GM08714 (cell line): ENCODE measurements at regions not wholly inside any gene's neighbourhood (a gene's known extent, or its start where the extent isn't known, plus 50 kb on each side); places are given as distances from the start of the nearest gene placed in this dataset.
"Not testable (repeated sequence)": the region's sequence is repeated elsewhere in the genome, so short reads cannot be mapped to it uniquely, and the experiment has no call there.

Source experiments
- H3K4me3 ChIP-seq: fragments of 200-500 bp; sonication (Bioruptor generic); 2 replicates; pipeline ENCODE4 v1.5.1; 2014; ENCODE audit warnings: mild to moderate bottlenecking, low read length, inconsistent platforms
- ZNF274 ChIP-seq: IDR thresholded peaks from 2 replicates; pipeline ENCODE4 v1.6.1; 2012; ENCODE audit warnings: mild to moderate bottlenecking, low read depth, low read length

DNA sequence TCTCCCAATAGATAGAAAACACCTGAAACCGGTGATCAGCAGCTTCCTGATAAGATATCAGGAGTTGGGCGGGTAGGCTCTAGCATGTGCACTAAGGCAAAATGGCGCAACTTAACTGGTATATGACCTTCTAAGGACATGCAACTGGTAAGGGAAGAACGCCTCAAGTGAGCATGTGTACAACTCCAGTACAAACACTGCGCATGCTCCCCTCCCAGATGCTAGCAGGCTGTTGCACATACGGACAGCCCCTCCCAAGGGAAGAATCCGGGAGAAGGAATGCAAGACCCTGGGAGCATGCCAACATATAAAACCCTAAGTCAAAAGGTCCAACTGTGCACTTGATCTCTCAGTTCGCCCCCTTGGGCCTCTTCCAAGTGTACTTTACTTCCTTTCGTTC, 110.8 kb downstream of the TSEN15 start:
- no peak overlapping the region for H3K4me3 ChIP-seq
- TF ChIP-seq ZNF274: no peak

DNA sequence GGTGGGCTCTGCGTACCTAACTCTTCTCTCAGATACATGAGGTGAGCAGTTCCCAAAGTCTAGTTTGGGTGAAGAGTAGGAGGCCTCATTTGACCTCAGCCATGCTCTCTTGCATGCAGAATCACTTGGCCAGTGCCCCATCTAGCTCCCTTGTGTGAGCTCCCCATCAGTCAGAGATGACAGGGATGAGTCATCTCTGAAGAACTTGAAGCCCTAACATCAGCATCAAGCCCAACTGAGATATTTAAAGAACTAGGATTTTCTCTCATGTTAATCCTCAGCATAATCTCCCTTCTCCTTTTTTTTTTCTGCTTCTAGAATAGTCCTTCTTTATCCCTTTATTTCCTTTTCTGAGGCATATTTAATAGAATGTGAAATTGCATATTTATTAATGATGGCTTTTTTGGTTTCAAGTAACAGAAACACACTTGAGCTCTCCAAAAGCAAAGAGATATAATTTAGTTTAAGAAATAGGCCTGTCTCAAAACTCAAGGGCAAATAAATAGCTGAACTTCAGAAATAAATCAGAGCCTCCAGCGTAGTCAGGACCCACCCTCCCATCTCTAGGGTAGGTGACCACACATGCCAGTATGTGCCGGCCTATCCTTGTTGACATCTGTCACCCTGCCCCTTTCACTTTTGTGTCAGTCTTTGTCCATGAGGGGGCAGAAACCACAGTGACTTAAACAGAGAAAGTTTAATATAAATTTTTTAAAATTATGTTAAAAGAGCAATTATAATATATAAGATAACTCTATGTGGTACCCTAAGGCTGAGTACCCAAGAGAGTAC, 112.3 kb downstream of the TSEN15 start:
- H3K4me3 ChIP-seq: no peak overlapping the region
- no peak for TF ChIP-seq ZNF274

DNA sequence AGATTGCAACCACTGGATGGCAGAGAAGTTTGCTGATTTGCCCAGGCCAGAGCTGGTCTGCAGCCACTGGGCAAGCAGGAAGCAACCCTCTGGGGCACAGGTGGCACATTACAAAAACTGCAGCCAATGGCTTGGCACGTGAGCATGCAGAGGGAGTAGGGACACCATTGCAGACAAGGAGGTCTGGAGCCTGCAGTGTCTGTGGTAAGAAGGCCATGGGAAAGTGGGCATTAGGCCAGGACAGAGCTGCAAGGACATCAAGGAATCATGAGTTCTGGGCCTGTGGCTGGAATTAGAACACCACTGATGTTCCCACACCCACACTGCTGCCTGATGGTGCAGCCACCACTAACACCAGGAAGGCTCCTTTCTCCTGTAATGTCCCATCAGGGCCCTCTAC, 113.0 kb downstream of the TSEN15 start:
- H3K4me3 ChIP-seq: no peak overlapping the region
- no peak for TF ChIP-seq ZNF274

DNA sequence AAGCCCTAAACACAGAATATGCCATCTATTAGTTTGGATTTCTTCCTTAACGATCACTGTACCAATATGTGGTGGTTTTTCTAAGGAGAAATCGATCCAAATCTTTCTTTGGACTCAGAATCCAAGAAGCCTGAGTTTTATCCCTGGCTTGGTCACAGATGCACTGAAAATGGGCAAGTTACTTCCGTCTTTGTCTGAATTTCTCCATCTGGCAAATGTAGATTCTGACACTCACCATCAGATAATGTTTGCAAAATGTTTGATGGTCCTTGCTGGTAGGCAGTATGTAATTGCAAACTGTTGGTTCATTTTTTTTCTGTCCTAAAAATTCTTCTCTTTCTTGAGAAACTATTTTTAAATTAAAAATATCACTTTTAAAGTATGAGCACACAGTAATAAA, 115.0 kb downstream of the TSEN15 start:
- no peak for TF ChIP-seq ZNF274

DNA sequence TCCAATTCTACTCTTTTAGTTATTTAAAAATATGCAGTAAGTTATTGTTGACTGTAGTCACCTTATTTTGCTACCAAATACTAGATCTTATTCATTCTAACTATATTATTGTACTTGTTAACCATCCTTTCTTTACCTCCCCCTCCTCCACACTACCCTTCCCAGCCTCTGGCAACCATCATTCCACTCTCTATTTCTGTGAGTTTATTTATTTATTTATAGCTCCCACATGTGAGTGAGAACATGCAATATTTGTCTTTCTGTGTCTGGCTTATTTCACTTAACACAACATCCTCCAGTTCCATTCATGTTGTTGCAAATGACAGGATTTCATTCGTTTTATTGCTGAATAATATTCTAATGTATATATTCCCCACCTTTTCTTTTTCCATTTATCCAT, 115.8 kb downstream of the TSEN15 start:
- no peak overlapping the region for H3K4me3 ChIP-seq
- TF ChIP-seq ZNF274: no peak

More for the DNA sequence above, 115.0 kb downstream of the TSEN15 start:
- H3K4me3 ChIP-seq: no peak overlapping the region

DNA sequence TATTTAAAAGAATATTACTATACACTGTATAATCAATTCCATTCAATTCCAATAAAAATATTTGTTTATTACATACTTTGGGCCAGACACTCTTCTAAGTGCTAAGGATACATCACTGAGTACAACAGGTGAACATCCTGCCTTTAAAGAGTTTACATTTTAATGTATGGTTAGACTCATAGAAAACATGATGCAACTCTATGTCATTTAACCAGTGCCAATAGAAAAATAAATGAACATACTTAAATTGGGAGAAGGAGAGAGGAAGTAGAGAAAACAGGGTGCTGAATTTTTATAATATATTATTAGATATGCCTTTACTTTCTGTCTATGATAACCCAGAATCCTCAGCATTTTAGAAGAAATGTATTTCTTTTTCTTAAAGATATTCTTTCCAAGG, 119.2 kb downstream of the TSEN15 start:
- TF ChIP-seq ZNF274: no peak

DNA sequence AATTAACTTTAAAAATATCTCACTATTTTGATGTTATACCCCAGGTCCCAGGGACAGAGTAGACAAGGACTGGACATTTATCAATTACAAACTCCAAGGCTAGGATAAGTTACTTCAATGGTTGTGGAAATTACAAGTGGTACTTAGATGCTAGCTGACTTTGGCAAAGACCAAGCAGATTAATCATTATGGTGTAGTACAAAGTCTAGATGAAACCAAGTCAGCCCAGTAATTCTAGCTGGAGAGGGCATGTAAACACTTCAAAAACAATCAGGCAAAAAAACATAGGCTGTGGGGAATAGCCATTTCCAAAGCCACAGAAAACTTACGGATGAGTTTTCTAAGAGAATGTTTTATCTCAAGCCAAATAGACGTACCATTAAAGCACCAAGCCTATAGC, 124.5 kb downstream of the TSEN15 start:
- no peak for TF ChIP-seq ZNF274
- H3K4me3 ChIP-seq: no peak overlapping the region

More for the DNA sequence above, 119.2 kb downstream of the TSEN15 start:
- no peak overlapping the region for H3K4me3 ChIP-seq

DNA sequence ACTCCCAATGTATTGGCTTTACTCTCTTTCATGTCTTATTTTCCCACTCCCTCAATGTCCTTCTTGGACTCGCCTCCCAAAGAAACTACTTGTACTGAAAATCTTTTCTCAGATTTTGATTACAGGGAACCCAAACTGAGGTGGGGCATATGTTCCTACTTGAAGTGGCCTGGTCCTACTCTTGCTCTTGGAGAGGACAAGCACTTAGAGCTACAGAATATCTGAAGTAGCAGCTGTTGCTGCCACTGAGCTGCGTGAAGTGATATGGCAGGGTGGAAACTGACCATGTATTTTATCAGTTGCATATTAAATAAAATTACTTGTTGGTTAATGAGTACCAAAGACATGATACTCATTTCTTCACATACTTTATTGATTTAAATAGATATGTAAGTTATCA, 129.5 kb downstream of the TSEN15 start:
- no peak overlapping the region for H3K4me3 ChIP-seq
- TF ChIP-seq ZNF274: no peak

DNA sequence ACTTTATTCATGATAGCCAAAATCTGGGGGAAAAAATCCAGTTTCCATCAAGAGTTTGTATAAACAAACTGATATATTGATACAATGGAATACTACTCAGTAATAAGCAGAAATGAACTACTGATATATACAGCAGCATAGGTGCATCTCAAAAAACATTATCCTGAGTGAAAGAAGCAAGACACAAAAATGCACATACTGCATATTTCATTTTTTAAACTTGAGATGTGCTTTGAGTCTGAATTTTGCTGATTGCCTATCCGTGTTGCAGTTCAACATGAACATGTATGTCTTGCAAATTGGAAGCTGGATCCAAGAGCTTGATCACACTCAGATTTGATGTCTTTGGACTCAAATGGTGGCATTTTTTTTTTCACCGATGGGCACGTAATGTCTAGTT, 132.4 kb downstream of the TSEN15 start:
- TF ChIP-seq ZNF274: no peak
- no peak overlapping the region for H3K4me3 ChIP-seq

DNA sequence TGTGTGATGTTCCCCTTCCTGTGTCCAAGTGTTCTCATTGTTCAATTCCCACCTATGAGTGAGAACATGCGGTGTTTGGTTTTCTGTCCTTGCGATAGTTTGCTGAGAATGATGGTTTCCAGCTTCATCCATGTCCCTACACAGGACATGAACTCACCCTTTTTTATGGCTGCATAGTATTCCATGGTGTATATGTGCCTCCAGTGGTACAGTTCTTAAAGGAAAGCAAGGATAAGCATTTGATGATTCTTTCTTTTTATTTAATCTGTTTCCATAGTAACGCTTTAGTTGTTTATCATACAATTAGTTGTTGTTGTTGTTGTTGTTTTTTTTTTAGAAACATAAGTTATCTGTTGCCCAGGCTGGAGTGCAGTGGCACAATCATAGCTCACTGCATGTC, 133.1 kb downstream of the TSEN15 start:
- H3K4me3 ChIP-seq: not testable (repeated sequence)

DNA sequence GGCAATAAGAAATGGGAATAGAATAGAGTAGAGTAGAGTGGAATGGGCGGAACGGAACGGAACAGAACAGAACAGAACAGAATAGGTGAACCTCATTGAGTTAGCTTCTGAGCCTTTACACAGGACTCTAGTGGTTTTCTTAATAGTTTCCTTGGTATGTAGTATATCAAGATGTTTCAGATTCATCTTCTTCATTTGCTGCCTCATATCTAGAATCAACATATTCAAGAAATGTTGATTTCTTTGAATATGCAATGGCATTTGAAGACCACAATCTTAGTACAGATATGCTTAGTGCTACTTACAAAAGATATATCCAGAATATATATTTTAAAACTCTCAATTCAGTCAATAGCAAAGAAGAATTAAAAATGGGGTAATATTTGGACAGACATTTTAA, 133.8 kb downstream of the TSEN15 start:
- TF ChIP-seq ZNF274: no peak
- H3K4me3 ChIP-seq: no peak overlapping the region

DNA sequence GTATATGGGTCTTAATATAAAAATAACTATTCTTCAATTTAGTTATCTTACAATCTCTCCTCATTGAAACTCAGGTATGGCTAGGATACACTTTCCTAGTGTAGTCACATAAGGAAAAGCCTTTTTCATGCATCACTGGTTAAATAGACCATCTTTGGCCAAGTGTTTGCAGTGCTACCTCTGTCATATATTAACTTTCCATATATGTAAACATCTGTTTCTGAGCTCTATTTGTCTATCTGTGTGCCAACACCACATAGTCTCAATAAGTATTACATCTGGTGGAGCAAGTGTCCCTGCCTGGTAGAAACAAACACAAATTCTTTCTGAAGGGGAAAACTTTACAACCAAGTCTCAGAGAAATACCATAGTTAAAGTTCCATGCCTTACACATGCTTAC, 134.6 kb downstream of the TSEN15 start:
- no peak overlapping the region for H3K4me3 ChIP-seq
- TF ChIP-seq ZNF274: no peak

DNA sequence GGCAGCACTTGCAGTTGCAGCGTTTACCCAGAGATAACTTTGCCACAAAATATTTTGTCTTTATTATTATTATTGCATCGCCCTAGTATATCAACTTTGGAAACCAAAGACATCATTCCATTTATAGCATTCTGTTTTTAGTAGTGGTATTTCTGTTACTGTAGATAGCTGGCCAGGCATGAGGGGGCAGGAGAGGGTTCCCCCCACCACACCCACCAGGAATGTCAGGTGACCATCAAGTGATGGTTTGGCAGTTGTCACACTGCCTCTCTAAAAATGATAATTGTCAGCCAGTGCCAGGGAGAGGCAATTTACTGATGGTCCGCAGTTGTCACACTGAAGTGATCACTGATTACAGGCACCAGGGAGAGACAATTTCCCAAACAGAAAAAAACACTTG, 135.6 kb downstream of the TSEN15 start:
- TF ChIP-seq ZNF274: no peak
- H3K4me3 ChIP-seq: no peak overlapping the region

DNA sequence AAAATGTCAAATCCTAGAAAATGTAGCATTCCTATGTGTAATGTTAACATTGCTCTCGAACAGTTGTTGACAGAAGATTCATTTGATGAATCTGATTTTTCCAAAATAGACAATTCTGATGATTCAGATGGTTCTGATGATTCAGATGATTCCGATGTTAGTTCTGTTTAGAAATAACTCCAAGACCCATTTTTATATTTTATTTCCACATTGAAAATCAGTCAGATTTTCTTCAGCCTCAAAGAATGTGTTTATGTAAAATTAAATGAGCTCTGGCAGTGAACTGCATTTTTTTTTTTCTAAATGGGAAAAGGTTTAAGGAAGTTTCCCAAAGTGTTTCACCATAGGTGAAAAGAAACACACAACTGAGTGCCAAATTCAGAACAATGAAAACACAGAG, 136.5 kb downstream of the TSEN15 start:
- H3K4me3 ChIP-seq: no peak overlapping the region
- TF ChIP-seq ZNF274: no peak

DNA sequence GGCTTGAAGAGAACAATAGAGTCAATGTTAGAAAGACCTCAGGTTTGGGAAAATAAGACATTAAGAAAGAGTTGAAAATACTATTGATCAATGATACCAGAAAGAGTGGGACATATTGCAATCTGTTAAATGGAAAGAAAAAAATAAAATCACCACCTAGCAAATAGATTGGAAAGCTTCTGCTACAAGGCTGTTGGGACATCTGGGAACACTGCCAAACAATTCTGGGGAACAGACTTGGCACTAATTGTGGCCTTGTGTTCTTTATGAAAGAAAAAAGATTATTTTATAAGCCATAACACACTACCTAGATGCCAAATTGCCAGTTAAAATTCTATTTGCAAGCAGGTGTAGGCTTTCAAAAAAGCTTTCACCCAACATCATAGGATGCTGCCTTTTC, 137.8 kb downstream of the TSEN15 start:
- no peak for TF ChIP-seq ZNF274
- H3K4me3 ChIP-seq: no peak overlapping the region

DNA sequence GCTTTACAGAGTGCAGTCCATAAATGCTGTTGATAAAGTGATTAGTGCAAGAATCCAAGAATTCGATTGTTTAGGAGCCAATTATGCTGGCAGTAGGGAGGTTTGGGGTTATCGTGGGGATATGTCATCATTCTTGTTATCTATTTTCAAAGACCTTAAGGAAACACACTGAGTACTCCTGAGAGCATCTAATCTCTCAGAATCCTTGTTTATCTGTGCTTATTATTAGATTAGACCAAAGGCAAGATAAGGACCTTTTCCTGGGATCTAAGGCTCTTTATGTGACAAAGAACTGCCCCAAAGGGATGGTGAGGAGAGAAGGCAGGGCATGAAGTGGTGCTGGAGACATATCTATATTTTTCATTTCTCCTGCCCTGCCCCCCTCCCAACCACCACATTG, 139.1 kb downstream of the TSEN15 start:
- TF ChIP-seq ZNF274: no peak
- H3K4me3 ChIP-seq: no peak overlapping the region
